ENCODE measurements at regions not wholly inside any gene's neighbourhood (a gene's known extent, or its start where the extent isn't known, plus 50 kb on each side); places are given as distances from the start of the nearest gene placed in this dataset.

DNA sequence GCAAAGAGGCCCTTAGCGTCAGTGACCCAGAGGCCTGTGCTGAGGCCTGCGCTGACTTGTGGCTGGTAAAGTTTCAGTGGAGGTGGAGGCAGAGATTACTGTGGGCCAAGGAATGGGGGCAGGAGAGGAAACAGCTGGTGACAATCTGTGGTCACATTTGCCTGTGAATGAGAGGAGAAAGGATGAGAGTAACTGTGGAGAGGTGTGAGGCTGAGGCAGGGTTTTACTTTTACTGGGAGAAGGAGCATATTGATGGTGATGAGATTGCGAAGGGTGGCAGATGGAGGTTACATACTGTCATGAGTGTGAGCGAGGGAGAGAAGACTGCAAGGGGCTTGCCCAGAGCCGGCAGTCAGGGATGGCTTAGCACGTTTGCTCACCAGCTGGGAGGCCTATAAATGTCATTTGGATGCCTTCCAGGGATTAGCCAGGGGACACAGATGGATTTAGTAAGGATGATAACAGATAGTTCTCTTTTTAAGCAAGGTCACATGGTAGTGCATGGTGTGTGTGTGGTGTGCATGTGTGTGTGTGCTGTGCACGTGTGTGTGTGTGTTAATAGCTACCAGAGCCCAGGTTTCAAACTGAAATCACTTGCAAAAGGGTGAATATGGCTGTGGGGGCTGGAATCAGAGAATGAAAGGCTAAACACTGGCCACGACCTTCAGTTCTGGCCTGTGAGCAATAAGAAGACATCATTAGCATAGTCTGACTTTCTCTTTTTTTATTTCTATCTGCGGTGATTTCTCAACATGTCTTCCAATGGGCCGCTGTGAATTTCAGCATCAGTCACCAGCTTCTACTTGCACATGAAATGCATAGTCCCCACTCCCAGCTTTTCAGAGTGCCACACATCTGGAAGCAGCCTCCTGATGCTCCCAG, 291.5 kb upstream of the ZNF32 start:
- Histone ChIP-seq H3K27me3 (no peaks in the 10 kb centered on the region), H3K27ac (peak overlapping the region in 4 of 10 donors; percentile 20 to 38 (median 24)), H3K4me1 (peaks cover 13 to 37% (median 32%) of the 10 kb centered on the region in 9 donors), H3K9me3 (peaks cover 0 to 7% (median 0%) of the 10 kb centered on the region in 11 donors), H3K36me3 (no peaks in the 10 kb centered on the region), H3K4me3 (no peak overlapping the region)
- TF ChIP-seq, protein P1, sequence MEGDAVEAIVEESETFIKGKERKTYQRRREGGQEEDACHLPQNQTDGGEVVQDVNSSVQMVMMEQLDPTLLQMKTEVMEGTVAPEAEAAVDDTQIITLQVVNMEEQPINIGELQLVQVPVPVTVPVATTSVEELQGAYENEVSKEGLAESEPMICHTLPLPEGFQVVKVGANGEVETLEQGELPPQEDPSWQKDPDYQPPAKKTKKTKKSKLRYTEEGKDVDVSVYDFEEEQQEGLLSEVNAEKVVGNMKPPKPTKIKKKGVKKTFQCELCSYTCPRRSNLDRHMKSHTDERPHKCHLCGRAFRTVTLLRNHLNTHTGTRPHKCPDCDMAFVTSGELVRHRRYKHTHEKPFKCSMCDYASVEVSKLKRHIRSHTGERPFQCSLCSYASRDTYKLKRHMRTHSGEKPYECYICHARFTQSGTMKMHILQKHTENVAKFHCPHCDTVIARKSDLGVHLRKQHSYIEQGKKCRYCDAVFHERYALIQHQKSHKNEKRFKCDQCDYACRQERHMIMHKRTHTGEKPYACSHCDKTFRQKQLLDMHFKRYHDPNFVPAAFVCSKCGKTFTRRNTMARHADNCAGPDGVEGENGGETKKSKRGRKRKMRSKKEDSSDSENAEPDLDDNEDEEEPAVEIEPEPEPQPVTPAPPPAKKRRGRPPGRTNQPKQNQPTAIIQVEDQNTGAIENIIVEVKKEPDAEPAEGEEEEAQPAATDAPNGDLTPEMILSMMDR (IDR thresholded peaks at IDR 0.05), result no peak
- ATAC-seq (peak; percentile 54 to 85 (median 75)), DNase-seq (peak in 1 of 2 donors; percentile 49)
- intact Hi-C loops (cut with DNase I), result no loop called here
- WGBS, 2 donors, result 44 to 49% methylated on average over 10 of the region's 10 CpGs

GRCh38 chr10:43939389-43939938, 290.8 kb upstream of the ZNF32 start:
- peak overlapping the region in 4 of 10 donors; percentile 20 to 38 (median 24) for H3K27ac ChIP-seq
- intact Hi-C loops (cut with DNase I), result no loop called here

GRCh38 chr10:43938810-43939209, 290.1 kb upstream of the ZNF32 start:
- intact Hi-C loops (cut with DNase I), result no loop called here

More at GRCh38 chr10:43939389-43939938, 290.8 kb upstream of the ZNF32 start:
- Histone ChIP-seq H3K9me3 (peaks cover 0 to 15% (median 0%) of the 10 kb centered on the region in 11 donors), H3K27me3 (no peaks in the 10 kb centered on the region), H3K4me1 (peaks cover 13 to 37% (median 32%) of the 10 kb centered on the region in 9 donors), H3K4me3 (no peak overlapping the region), H3K36me3 (no peaks in the 10 kb centered on the region)
- DNase-seq (no peak), ATAC-seq (peak in 1 of 8 donors; percentile 20)
- TF ChIP-seq, protein P1 (IDR thresholded peaks at IDR 0.05), result no peak
- 79 to 86% methylated on average over 6 of the region's 6 CpGs for WGBS, 2 donors

GRCh38 chr10:43931308-43931930, 282.7 kb upstream of the ZNF32 start:
- Histone ChIP-seq H3K4me1 (peaks cover 0 to 13% (median 4%) of the 10 kb centered on the region in 9 donors), H3K36me3 (no peaks in the 10 kb centered on the region), H3K4me3 (no peak overlapping the region), H3K27ac (no peak overlapping the region), H3K9me3 (peaks cover 0 to 24% (median 0%) of the 10 kb centered on the region in 11 donors), H3K27me3 (no peaks in the 10 kb centered on the region)
- intact Hi-C loops (cut with DNase I), result no loop called here
- no peak for DNase-seq
- ATAC-seq, result no peak
- 90 to 91% methylated on average over 4 of the region's 4 CpGs for WGBS, 2 donors
- TF ChIP-seq, protein P1 (IDR thresholded peaks at IDR 0.05), result no peak

More at GRCh38 chr10:43938810-43939209, 290.1 kb upstream of the ZNF32 start:
- Histone ChIP-seq H3K4me1 (peaks cover 13 to 37% (median 32%) of the 10 kb centered on the region in 9 donors), H3K27ac (no peak overlapping the region), H3K4me3 (no peak overlapping the region), H3K27me3 (no peaks in the 10 kb centered on the region), H3K9me3 (peaks cover 0 to 21% (median 0%) of the 10 kb centered on the region in 11 donors), H3K36me3 (no peaks in the 10 kb centered on the region)
- WGBS, 2 donors, result 84 to 87% methylated on average over 8 of the region's 8 CpGs
- ATAC-seq, result no peak
- TF ChIP-seq, protein P1 (IDR thresholded peaks at IDR 0.05), result no peak
- DNase-seq, result no peak

Measured in heart right ventricle (tissue), 16 donors.